ENCODE measurements at regions not wholly inside any gene's neighbourhood (a gene's known extent, or its start where the extent isn't known, plus 50 kb on each side); places are given as distances from the start of the nearest gene placed in this dataset.

- TF ChIP-seq NR2C2 (IDR thresholded peaks at IDR 0.05; ENCODE audit: borderline replicate concordance, control insufficient read depth, insufficient read length, low read depth): no peak
- TF ChIP-seq HCFC1 (IDR thresholded peaks at IDR 0.05; ENCODE audit: low read length): no peak
- no peak for TF ChIP-seq RELA (IDR thresholded peaks at IDR 0.05; ENCODE audit: borderline replicate concordance, partially characterized antibody)
- TF ChIP-seq ATF2 (IDR thresholded peaks at IDR 0.05; ENCODE audit: low read length): no peak
- no peak for TF ChIP-seq SRF (IDR thresholded peaks at IDR 0.05; ENCODE audit: low read depth in 2 of 2, low read length in 2 of 2)
- no peak for TF ChIP-seq CTCF (IDR thresholded peaks at IDR 0.05 in 2 of 3, conservative IDR thresholded peaks at IDR 0.05 in 1 of 3; ENCODE audit: control insufficient read depth in 2 of 3, extremely low read depth in 1 of 3, insufficient read depth in 1 of 3, low read depth in 3 of 3, low read length in 3 of 3)
- no peak for TF ChIP-seq ZBTB33 (IDR thresholded peaks at IDR 0.05)
- no peak for TF ChIP-seq NKRF (conservative IDR thresholded peaks at IDR 0.05)
Observed at GRCh38 chr12:124679533-124680371, 112.3 kb upstream of the NCOR2 start (continued).
